Fibroblast of skin of left biceps (primary cell): ENCODE measurements at regions not wholly inside any gene's neighbourhood (a gene's known extent, or its start where the extent isn't known, plus 50 kb on each side); places are given as distances from the start of the nearest gene placed in this dataset.

Experiments
- DNase-seq, 2 experiments: peaks; one replicate each; pipeline ENCODE4 v3.0.0-alpha.2; 2013; ENCODE audit warnings: low read depth in 2 of 2

DNA sequence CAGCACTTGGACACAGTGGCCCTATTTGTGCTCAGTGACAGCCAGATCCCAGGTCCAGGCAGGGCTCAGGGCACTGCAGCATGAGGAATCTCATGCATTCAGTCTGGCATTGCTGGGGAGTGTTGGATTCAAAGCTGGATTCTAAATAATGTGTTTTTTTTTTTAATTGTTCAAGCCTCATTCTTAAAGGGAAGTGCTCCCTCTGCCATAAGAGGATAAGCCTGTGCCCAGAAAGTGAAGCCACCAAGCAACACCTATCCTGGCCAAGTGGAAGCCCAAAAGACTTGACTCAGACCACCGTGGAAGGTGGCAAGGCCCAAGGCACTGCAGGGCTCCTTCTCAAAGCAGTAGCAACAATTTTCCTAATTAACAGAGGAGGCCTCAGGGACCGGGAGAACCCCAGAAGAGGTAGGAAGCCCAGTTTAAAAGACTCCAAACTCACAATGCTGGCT, 135.6 kb downstream of the ACTL7B start:
- DNase-seq = no peak

DNA sequence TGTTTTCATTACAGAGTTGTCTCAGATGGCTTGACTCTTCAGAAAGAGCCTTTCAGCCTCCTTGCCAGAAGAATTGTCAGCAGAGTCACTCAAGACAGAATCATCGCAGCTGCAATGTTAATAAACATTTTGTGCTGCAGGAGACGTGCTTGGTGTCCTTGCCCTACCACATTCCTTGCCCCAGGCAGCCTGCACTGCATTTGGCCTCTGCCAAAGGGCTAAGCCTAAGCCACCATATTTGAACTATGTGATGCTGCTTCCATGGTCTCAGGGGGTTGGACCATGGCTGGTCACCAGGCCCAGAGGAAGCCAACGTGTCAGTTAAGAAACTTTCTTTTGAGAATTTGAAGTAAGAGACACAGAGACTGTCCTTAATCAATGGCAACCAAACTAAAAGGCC, 145.4 kb downstream of the ACTL7B start:
- DNase-seq = no peak

DNA sequence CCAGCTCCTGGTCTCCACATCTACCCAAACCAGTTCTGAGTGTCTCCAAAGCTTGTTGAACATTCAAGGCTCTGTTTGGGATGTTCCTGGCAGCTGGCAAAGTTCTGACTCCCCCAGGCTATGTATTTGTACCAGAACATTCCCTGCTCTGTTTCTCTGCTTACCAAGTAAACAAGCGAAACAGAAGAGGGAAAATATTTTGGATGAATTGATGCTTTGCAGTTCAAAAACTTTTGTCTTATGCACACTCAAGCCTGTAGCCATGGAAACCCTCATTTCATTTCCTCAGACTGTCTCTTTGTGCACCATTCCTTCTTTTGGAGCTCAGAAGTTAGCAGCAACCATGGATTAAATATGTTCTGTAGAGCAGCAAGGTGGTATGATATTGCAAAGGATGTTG, 145.8 kb downstream of the ACTL7B start:
- no peak for DNase-seq

DNA sequence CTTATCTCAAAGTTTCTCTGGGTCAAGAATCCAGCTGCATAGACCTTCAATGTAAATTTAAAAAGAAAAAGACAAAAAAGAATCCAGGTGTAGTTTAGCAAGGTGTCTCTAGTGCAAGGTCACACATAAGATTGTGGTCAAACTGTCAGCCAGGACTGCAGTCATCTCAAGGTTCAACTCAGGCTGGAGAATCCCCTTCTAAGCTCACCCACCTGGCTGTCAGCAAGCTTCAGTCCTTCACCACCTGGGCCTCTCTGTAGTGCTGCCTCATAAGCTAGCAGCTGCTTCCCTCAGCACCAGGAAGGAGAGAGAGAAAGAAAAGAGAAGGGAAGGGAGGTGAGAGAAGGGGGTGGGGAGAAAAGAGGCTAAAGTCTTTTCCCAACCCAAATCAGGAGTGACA, 146.7 kb downstream of the ACTL7B start:
- no peak for DNase-seq

DNA sequence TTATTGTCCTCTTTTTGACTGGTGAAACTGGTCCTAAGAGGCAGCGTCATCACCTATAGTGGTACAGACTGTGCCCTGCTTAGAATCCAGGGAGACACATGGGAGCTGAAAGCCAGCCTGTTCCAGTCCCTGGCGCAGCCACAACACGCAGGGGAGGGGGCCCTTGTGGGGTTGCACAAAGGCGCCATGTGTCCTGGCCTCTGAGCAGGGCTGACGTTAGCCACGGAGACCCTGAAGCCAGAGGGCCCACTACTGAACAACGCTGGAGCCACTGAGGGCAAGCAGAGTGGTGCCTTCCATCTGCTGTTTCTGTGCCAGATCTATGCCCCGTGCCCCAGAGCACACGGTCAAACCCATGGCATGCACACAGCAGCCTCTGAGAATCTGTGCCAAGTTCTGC, 147.3 kb downstream of the ACTL7B start:
- DNase-seq = no peak

DNA sequence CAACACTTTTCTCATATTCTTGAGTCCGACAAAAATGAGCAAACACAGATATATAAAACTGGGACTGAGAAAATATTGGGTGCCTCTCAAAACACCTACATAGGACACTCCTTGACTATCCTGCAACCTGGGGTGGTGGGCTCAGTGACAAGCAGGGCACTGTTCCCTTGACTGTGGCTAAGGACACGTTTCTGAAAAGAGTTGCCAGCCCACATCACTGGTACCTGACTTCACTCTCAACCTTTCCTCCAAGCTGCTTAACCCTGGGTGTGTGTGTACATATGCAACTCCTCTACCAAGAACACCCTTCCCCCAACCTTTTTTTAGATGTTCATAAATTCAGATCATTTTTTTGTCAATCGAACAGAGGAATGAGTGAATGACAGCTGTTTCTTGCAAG, 148.7 kb downstream of the ACTL7B start:
- no peak for DNase-seq

DNA sequence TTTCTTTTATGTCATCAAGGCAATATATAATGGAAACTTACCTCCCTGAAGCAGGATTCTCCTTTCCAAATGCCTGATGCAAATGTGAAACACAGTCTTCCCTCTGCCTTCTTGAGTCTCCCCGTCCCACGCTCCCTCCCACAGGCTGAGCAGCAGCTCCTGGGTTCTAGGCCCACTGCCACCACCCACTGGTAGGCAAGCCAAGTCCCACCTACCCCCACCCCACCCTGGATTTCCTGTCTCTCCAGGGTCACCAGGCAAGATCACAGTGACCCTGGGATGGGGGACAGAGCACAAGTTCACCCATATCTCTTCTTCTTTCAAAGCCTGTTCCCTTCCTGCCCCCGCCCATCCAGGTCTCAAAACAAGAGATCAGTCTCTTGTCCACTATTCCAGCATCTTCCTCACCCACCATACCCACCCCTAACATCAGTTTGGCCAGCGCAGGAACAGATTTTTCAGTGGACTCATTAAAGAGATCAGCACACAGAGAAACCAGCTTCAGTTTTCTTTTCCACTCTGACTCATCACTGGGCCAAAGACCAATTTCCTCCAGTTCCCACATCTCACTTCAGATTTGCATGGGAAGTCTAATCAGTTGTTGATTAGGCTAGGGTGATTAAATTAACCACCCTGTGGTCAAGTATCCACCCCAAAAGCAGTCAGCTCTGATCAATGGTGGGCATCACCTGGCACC, 151.5 kb downstream of the ACTL7B start:
- DNase-seq = no peak

DNA sequence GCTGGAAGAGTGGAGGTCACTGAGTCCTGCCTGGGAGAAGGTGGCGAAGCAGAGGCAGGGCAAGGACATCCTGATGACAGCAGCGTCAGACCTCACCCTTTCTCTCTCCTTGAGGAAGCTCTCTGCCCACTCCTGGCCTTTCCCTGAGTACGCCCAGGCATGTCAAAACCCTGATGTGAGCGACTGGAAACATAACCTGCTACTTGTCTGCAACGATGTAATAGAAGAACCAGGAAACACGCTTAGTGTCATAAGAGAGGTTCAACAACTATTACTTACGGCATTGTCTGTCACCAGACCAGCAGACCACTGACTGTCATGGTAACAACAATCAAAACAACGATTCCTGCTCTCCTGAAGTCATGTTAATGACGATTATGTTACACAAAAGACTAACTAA, 152.4 kb downstream of the ACTL7B start:
- DNase-seq = no peak

DNA sequence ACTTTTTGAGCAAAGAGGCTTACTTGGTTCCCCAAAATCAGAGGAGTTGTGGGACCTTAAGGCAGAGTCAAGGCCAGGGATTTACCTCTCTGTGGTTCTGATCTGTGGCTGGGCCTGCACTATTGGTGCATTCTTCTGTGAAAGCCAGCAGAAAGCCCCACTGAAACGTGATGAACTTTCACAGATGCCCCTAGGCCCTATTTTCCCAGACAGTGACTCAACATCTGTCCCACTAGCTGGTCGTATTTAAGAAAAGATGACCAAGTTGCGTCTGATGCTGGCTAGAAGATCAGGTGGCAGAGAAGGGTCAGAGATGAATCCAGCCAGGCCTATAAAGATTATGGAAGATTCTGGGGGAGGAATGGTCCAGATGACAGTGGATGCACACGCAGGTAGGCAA, 153.1 kb downstream of the ACTL7B start:
- DNase-seq = no peak

DNA sequence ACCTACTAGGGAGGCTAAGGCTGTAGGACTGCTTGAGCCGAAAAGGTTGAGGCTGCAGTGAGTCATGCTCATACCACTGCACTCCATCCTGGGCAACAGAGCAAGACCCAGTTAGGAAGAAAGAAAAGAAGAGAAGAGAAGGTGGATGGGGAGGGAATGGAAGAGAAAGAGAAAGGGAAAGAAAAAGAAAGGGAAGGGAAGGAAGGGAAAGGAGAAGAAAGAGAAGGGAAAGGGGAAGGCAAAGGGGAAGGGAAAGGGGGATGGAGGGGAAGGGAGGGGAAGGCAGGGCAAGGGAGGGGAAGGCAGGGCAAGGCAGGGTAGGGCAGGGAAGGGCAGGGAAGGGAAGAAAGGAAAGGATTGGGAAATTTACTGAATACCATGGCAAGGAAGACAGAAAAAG, 157.0 kb downstream of the ACTL7B start:
- no peak for DNase-seq

DNA sequence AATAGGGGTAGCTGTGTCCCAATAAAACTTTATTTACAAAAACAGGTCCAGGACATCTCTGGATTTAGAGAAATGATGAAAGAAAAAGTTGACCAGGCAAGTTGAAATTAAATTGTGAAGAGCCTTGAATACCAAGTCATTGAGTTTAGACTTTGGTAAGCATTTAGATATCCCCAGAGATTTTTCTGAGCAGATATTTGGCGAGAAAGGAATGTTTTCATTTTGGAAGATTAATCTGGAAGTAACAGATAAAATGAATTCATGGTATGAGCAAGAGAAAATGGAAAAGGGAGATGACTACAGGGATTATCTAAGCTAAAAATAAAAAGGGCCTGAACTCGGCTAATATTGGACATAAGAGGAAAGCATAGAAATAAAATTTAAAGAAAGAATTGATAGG, 157.6 kb downstream of the ACTL7B start:
- DNase-seq = no peak

DNA sequence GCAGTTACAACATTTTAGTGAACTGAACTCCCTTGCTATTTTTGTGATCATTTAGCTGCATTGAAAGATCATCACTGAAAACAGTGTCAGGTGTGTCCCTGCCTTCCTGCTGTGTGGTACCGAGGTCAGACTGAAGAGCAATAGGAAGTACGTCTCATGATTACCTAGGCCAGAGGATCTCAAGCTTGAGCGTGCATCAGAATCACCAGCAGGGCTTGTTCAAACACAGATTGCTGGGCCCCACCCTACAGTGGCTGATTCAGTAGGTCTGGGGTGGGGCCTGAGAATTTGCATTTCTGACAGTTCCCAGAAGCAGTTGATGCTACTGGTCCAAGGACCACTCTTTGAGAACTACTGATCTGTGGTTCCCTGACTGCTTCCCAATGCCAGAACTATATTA, 159.6 kb downstream of the ACTL7B start:
- DNase-seq = no peak

DNA sequence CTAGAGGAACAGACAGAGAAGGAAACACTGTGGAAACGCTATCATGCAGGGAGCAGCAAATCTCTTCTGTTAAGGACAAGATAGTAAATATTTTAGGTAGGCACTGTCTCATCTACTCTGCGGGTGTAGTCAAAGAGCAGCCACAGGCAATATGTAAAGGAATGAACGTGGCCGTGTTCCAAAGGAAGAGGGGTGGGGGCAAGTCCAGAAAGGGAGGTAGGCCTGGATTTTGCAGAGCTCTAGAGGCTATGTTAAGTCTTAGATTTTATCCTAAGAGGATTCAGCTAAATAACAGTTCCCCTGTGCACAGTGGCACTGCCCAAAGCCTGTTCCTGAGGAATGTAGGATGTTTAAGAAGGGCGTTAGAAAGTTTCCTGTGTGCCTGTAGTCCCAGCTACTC, 161.6 kb downstream of the ACTL7B start:
- DNase-seq = no peak

DNA sequence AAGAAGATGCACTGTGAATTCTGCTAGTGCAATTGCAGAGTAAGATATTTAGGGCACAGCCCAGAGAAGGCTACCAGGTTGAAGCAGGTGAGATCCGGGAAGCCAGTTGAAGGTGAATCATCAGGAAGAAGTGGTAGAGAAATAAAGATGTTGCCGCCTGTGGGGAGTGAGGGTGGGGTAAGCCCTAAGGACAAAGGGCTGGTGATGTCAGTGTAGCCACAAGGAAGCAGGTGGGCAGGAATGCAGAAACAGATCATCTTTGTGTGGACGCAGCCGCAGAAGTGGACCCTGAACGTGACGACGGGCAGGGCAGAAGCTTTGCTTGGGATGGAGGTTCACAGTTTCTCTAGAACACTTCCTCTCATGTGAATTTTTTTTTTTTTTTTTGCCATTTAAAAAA, 164.2 kb downstream of the ACTL7B start:
- DNase-seq = no peak

DNA sequence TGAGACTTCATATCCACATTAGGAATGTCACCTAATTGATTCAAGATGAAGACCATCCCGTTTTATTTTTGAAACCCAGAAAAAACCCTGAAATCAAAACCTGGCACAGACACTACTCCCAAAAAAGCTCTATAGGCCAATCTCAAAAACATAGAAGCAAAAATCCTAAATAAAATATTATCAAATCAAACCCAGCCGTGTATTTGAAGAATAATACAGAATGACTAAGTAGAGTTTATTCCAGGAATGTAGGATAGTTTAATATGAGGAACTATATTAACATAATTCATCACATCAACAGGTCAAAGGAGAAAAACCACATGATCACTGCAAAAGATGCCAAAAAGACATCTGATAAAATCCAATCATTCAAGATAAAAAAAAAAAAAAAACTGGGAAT, 167.1 kb downstream of the ACTL7B start:
- peak; percentile 77 to 85 for DNase-seq

DNA sequence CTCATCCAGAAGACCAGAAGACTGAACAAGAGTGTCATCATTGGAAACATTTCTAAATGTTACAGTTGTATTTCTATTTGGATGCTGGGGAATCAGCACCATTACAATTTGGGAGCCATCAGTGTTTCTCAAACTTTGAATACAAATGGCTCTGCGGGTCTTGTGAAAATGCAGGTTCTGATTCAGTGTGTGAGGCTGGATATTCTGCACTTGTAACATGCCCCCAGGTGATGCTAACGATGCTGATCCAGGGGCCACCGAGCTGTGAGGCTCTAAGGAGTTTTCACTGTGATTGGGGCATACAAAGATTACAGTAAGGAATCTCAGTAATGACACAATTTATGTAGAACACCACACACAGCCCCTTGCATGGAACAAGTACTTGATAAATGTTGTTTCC, 167.7 kb downstream of the ACTL7B start:
- no peak for DNase-seq

DNA sequence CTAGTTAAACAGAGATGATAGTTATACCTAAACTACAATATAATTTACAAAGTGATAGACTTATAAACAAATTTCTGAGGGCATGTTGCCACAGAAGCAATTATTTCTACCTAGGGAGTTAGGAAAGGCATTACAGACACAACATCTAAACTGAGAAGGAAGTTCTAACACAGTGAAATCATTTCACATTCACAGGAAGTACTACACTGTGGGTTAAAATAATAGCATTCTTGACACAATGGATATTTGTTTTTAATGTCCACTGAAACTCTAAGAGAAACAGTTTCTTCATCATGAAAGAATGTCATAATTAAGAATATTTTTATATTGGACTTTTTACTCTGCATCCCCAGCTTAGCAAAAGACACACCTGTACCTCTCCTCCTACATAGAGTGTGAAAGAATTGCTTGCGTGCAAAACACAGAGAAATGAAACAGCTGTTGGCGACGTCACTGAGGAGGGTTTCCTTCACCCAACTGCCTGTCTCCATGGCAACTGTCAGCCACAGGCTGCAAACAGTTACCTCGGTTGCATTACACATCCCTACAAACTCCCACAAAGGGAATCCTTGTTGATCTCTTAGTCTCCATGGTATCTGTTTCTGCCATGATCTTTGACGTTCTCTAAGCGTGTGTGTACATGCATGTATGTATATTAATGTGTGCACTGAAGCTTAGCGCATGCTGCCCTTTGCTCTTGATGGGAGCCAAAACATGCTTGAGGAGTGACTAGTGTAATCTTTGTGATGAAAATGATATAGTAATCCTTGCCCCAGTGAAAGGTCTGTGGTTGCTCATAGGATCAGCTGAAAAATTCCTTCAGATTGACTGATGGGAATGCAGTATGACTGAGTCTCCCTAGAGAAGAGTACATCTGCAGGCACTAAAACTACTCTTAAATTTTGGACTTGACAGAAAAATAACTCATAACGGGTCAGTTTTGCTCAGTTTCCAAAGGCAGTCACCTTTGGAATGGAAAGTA, 168.5 kb downstream of the ACTL7B start:
- DNase-seq = peak; percentile 83 to 86

DNA sequence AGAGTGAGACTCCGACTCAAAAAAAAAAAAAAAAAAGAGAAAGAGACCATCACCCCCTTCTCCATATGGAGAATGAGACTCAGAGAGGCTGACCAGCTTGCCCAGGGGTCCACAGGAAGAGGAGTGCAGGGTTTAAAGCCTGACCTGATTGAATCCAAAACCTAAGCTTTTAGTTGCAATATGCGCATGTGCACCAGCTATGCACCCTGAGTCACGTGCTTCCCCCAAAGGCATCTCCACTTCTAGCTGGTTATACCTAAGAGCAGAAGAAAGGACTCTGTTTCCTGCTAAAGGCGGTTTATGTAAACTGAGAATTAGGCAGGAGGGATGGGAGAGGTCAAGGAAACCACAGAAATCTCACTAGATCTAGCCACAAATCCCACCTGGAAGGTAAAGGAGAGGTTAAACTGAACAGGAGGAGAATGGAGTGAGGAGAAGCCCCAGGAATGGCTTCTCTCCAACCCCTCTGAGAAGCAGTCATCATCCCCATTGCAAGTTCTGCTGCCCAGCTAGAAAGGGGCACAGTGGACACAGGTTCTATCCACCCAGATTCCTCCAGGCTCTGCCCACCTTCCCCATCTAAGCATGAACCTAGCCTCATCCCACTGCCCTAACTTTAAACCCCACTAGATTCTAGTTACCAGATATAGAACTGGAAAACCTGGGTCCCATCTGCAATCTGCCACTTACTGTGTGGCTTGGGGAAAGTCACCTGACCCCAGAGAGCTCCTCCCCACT, 171.3 kb downstream of the ACTL7B start:
- no peak for DNase-seq

DNA sequence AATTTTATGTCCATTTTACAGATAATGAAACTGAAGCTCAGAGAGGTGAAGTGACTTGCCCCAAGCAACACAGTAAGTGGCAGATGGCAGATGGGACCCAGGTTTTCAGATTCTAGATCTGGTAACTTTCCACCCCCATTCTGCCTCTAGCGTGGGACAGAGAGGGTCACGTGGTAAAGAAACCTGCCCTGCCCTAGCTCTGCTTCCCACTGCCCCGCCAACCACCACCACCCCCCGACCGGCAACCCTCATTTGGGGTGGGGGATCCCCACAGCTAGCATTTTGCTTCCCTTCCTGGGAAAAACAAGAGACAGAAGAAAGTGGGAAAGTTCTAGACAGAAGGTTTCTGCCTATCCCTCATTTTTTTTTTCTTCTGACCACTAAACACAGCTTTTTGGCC, 172.5 kb downstream of the ACTL7B start:
- DNase-seq = no peak

DNA sequence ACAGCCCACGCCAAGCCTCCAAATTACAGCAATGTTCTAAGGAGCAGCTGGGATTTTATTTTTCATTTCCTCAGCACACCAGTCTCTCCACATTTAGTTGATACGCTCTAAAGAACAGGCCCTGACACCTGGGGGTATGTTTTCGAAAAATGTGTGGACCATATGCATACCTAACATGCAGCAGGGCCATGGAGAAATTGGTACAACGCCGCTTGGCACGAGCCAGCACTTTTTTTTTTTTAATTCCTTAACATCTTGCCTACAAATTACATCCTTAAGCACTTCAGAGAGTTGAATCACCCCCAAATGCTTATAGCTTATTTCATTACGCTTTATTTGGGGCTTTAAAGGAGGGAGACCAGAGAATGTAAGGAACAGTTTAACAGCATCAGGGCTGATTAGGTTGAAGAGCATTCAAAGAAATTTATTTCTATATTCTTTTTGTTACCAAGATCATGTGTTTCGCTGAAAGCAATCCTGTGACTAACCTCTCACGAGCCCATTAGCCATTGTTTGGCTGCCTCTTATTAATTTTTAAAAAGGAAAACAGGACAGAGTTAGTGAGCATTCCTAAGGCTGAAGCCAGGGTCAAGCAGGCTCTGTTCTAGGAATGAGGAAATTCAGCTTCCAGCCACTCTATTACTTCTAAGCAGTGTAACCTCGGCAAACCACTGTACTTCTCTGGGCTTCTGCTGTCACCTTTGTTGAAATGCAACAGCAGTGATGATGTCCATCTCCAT, 173.8 kb downstream of the ACTL7B start:
- no peak for DNase-seq

DNA sequence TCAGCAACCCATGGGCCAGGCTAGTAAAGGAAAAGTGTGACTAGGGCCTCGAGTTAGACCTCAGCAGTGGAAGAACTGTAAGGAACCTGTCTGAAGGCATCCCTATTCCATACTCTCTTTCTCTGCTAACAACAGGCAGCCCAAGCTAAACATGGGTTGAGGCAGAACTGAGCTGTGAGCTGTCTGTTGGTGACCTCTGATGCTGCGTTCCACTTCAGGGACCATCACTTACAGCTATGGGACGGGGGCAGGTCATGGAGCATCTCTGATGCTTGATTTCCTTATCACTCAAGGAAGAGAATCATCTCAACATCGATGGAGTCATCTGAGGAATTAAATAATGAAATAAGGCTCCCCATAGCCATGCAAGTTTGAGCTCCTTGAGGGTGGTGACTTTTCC, 174.8 kb downstream of the ACTL7B start:
- DNase-seq = no peak

DNA sequence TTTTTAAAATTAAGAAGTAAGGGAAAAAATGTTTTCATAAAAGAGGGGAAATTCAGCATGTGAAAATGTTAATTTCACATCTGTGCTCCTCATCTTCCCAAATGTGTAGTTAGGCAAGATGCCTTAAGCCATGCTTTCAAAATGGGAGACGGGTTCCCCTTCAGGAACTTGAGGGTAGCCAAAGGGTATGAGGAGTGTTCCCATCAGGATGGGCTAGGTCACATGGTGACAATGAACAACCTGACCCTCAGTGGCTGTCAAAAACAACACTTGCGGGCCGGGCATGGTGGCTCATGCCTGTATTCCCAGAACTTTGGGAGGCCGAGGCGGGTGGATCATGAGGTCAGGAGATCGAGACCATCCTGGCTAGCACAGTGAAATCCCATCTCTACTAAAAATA, 178.0 kb downstream of the ACTL7B start:
- no peak for DNase-seq
